H9 (cell line): ENCODE measurements at regions not wholly inside any gene's neighbourhood (a gene's known extent, or its start where the extent isn't known, plus 50 kb on each side); places are given as distances from the start of the nearest gene placed in this dataset.

Experiments used
- DNase-seq: peaks from one replicate; pipeline ENCODE4 v3.0.0-alpha.2; 2017
- H2AFZ ChIP-seq: one replicate; pipeline ENCODE4 v1.6.1; 2013; ENCODE audit warnings: mild to moderate bottlenecking, low read length, control low read depth, moderate library complexity
- H2AK5ac ChIP-seq: 2 replicates; pipeline ENCODE4 v1.6.1; 2013; ENCODE audit warnings: low read length, control low read depth, mixed read lengths; ENCODE audit not compliant: insufficient read length
- H2BK120ac ChIP-seq: one replicate; pipeline ENCODE4 v1.6.1; 2013; ENCODE audit warnings: low read depth, mild to moderate bottlenecking, low read length, control low read depth, inconsistent platforms; ENCODE audit not compliant: poor library complexity, severe bottlenecking
- H2BK12ac ChIP-seq: 2 replicates; pipeline ENCODE4 v1.6.1; 2013; ENCODE audit warnings: low read length, control low read depth, mixed read lengths, low read depth; ENCODE audit not compliant: insufficient read length
- H2BK15ac ChIP-seq: 2 replicates; pipeline ENCODE4 v1.6.1; 2013; ENCODE audit warnings: low read depth, low read length, control low read depth
- H2BK20ac ChIP-seq: one replicate; pipeline ENCODE4 v1.6.1; 2013; ENCODE audit warnings: low read depth, mild to moderate bottlenecking, low read length, control low read depth, inconsistent platforms; ENCODE audit not compliant: poor library complexity, severe bottlenecking
- H2BK5ac ChIP-seq: 2 replicates; pipeline ENCODE4 v1.6.1; 2013; ENCODE audit warnings: low read length, control low read depth, mixed read lengths; ENCODE audit not compliant: insufficient read length
- H3K14ac ChIP-seq: 2 replicates; pipeline ENCODE4 v1.6.1; 2013; ENCODE audit warnings: low read length, control low read depth; ENCODE audit not compliant: insufficient read depth
- H3K18ac ChIP-seq: 2 replicates; pipeline ENCODE4 v1.6.1; 2013; ENCODE audit warnings: low read depth, mild to moderate bottlenecking, mixed read lengths, low read length, control low read depth; ENCODE audit not compliant: insufficient read length
- H3K23ac ChIP-seq: 2 replicates; pipeline ENCODE4 v1.6.1; 2013; ENCODE audit warnings: low read length, control low read depth, mixed read lengths, low read depth; ENCODE audit not compliant: insufficient read length
- H3K23me2 ChIP-seq: 2 replicates; pipeline ENCODE4 v1.6.1; 2013; ENCODE audit warnings: low read depth, mild to moderate bottlenecking, mixed read lengths, low read length, control low read depth; ENCODE audit not compliant: insufficient read length, poor library complexity, severe bottlenecking
- H3K27ac ChIP-seq: 2 replicates; pipeline ENCODE4 v1.5.1; 2013; ENCODE audit warnings: low read length, control low read depth, mixed read lengths, low read depth; ENCODE audit not compliant: insufficient read length
- H3K27me3 ChIP-seq: 2 replicates; pipeline ENCODE4 v1.6.1; 2013; ENCODE audit warnings: low read length, control low read depth, inconsistent platforms; ENCODE audit not compliant: insufficient read depth
- H3K4ac ChIP-seq: 2 replicates; pipeline ENCODE4 v1.6.1; 2013; ENCODE audit warnings: low read depth, mild to moderate bottlenecking, control low read depth, inconsistent platforms, low read length, moderate library complexity
- H3K4me1 ChIP-seq: 2 replicates; pipeline ENCODE4 v1.6.1; 2013; ENCODE audit warnings: low read length, control low read depth, inconsistent platforms; ENCODE audit not compliant: insufficient read depth
- H3K4me2 ChIP-seq: 2 replicates; pipeline ENCODE4 v1.6.1; 2013; ENCODE audit warnings: low read length, control low read depth, mixed read lengths; ENCODE audit not compliant: insufficient read length, insufficient read depth
- H3K56ac ChIP-seq: 2 replicates; pipeline ENCODE4 v1.6.1; 2013; ENCODE audit warnings: low read depth, mild to moderate bottlenecking, mixed read lengths, low read length, control low read depth; ENCODE audit not compliant: insufficient read length
- H3K79me1 ChIP-seq: 2 replicates; pipeline ENCODE4 v1.6.1; 2013; ENCODE audit warnings: low read depth, mild to moderate bottlenecking, moderate library complexity, low read length, control low read depth, inconsistent platforms; ENCODE audit not compliant: insufficient read depth, poor library complexity, severe bottlenecking
- H3K79me2 ChIP-seq: 2 replicates; pipeline ENCODE4 v1.6.1; 2013; ENCODE audit warnings: low read length, control low read depth, inconsistent platforms; ENCODE audit not compliant: insufficient read depth
- H3K9ac ChIP-seq: 2 replicates; pipeline ENCODE4 v1.6.1; 2013; ENCODE audit warnings: low read length, control low read depth, mixed read lengths; ENCODE audit not compliant: insufficient read length; ENCODE audit errors: extremely low read depth
- H3K9me3 ChIP-seq: one replicate; pipeline ENCODE4 v1.6.1; 2013; ENCODE audit warnings: low read depth, low read length, inconsistent platforms; ENCODE audit not compliant: control insufficient read depth
- H3T11ph ChIP-seq: one replicate; pipeline ENCODE4 v1.6.1; 2013; ENCODE audit warnings: mild to moderate bottlenecking, low read length, control low read depth, inconsistent platforms
- H4K20me1 ChIP-seq: one replicate; pipeline ENCODE4 v1.6.1; 2013; ENCODE audit not compliant: control insufficient read depth, insufficient read length, insufficient read depth
- H4K5ac ChIP-seq: 2 replicates; pipeline ENCODE4 v1.6.1; 2013; ENCODE audit warnings: low read depth, mild to moderate bottlenecking, mixed read lengths, low read length, control low read depth; ENCODE audit not compliant: insufficient read length
- H4K8ac ChIP-seq: replicated peaks from 2 replicates; pipeline ENCODE4 v1.6.1; 2013; ENCODE audit warnings: low read length, control low read depth, mixed read lengths, low read depth; ENCODE audit not compliant: insufficient read length
- H4K91ac ChIP-seq: 2 replicates; pipeline ENCODE4 v1.6.1; 2013; ENCODE audit warnings: low read depth, mild to moderate bottlenecking, moderate library complexity, mixed read lengths, low read length, control low read depth; ENCODE audit not compliant: insufficient read length
- H3K27ac Mint-ChIP-seq, 3 experiments: 2 replicates in 2 of 3; 3 replicates in 1 of 3; pipeline ENCODE4 v1.8.0; 2020 to 2021; ENCODE audit warnings: mixed read lengths in 3 of 3, mild to moderate bottlenecking in 1 of 3, moderate library complexity in 1 of 3
- H3K27me3 Mint-ChIP-seq: 2 replicates; pipeline ENCODE4 v1.8.0; 2021; ENCODE audit warnings: low read depth, mild to moderate bottlenecking, moderate library complexity, mixed read lengths
- H3K36me3 Mint-ChIP-seq, 3 experiments: 2 replicates in 2 of 3; 3 replicates in 1 of 3; pipeline ENCODE4 v1.8.0; 2020 to 2021; ENCODE audit warnings: low read depth in 3 of 3, mixed read lengths in 3 of 3; ENCODE audit not compliant: insufficient read depth in 1 of 3
- H3K4me1 Mint-ChIP-seq, 2 experiments: 2 replicates each; pipeline ENCODE4 v1.8.0; 2020; ENCODE audit warnings: mixed read lengths in 2 of 2
- H3K4me3 Mint-ChIP-seq, 2 experiments: 2 replicates in 1 of 2; 3 replicates in 1 of 2; pipeline ENCODE4 v1.8.0; 2020 to 2021; ENCODE audit warnings: mild to moderate bottlenecking in 2 of 2, mixed read lengths in 2 of 2, moderate library complexity in 1 of 2
- H3K9me3 Mint-ChIP-seq, 2 experiments: 2 replicates in 1 of 2; 3 replicates in 1 of 2; pipeline ENCODE4 v1.8.0; 2020; ENCODE audit warnings: mild to moderate bottlenecking in 2 of 2, mixed read lengths in 2 of 2, moderate library complexity in 1 of 2
- CTCF ChIP-seq: fragments of 200-600 bp; sonication (generic); conservative IDR thresholded peaks from 3 replicates; pipeline ENCODE4 v1.8.0; 2021; ENCODE audit warnings: antibody characterized with exemption, mild to moderate bottlenecking
- WGBS: extraction: QIAGEN DNeasy Blood & Tissue Kit; methylation state at CpG from one replicate; pipeline ENCODE4 v1.1.7; 2013; ENCODE audit warnings: missing lambda C conversion rate, low lambda C conversion rate, mixed read lengths; ENCODE audit not compliant: insufficient read length; ENCODE audit errors: extremely low coverage; 5-methylcytosine and 5-hydroxymethylcytosine counted together

- no peak overlapping the region for H4K8ac ChIP-seq
- no peak overlapping the region for H3K18ac ChIP-seq
- Mint-ChIP-seq H3K4me1 (no peaks in the 10 kb centered on the region), H3K9me3 (no peaks in the 10 kb centered on the region), H3K27me3 (no peaks in the 10 kb centered on the region), H3K27ac (no peak overlapping the region), H3K36me3 (no peaks in the 10 kb centered on the region), H3K4me3 (no peak overlapping the region)
- no peak for DNase-seq
- no peak overlapping the region for H2AFZ ChIP-seq
- H4K20me1 ChIP-seq, result no peaks in the 10 kb centered on the region
- no peaks in the 10 kb centered on the region for H3K9me3 ChIP-seq
- H2BK20ac ChIP-seq, result no peak overlapping the region
- no peak overlapping the region for H2AK5ac ChIP-seq
- no peak overlapping the region for H3K14ac ChIP-seq
- H3K27me3 ChIP-seq, result no peaks in the 10 kb centered on the region
- no peaks in the 10 kb centered on the region for H3K79me2 ChIP-seq
- H3K27ac ChIP-seq, result no peak overlapping the region
- no peak overlapping the region for H3K9ac ChIP-seq
- no peaks in the 10 kb centered on the region for H3K4me1 ChIP-seq
- TF ChIP-seq CTCF, result no peak
- no peaks in the 10 kb centered on the region for H3K23me2 ChIP-seq
- no peak overlapping the region for H2BK120ac ChIP-seq
- H2BK12ac ChIP-seq, result no peak overlapping the region
- no peak overlapping the region for H4K5ac ChIP-seq
- H3K4me2 ChIP-seq, result no peak overlapping the region
- H2BK15ac ChIP-seq, result no peak overlapping the region
- H3K79me1 ChIP-seq, result no peaks in the 10 kb centered on the region
- no peak overlapping the region for H3K56ac ChIP-seq
- H2BK5ac ChIP-seq, result no peak overlapping the region
- H3T11ph ChIP-seq, result no peak overlapping the region
- no peak overlapping the region for H3K23ac ChIP-seq
- H4K91ac ChIP-seq, result no peak overlapping the region
- no peak overlapping the region for H3K4ac ChIP-seq
- no CpG with 5 or more reads among the region's 3 CpGs for WGBS
Observed at GRCh38 chr7:46549892-46550639, 629.0 kb upstream of the IGFBP3 start.
